HEK293 (cell line): ENCODE measurements at regions not wholly inside any gene's neighbourhood (a gene's known extent, or its start where the extent isn't known, plus 50 kb on each side); places are given as distances from the start of the nearest gene placed in this dataset.

ENCODE experiments used
- CTCF ChIA-PET: fragments of 350-600 bp; formaldehyde crosslinking; extraction: SDS; loops from one replicate; lab custom pipeline; 2021; ENCODE audit warnings: antibody characterized with exemption; lab: Yijun Ruan, JAX
- POLR2A ChIA-PET: fragments of 300-600 bp; formaldehyde crosslinking; extraction: SDS; loops from one replicate; lab custom pipeline; 2020; ENCODE audit warnings: antibody characterized with exemption, inconsistent platforms; lab: Yijun Ruan, JAX
- H3K27ac ChIP-seq: fragments of 200-500 bp; sonication (Bioruptor generic); 2 replicates; pipeline ENCODE4 v1.5.1; 2014; ENCODE audit warnings: low read depth, low read length, control low read depth, inconsistent platforms; ENCODE audit errors: extremely low read depth
- H3K36me3 ChIP-seq, 2 experiments: fragments of 200-500 bp in 1 of 2; sonication (Bioruptor generic) in 1 of 2; 1 replicate in 1 of 2; 2 replicates in 1 of 2; pipeline ENCODE4 v1.5.1; 2014 to 2017; ENCODE audit warnings: inconsistent platforms in 2 of 2, low read length in 2 of 2; ENCODE audit not compliant: control insufficient read depth in 2 of 2, insufficient read depth in 1 of 2
- H3K4me1 ChIP-seq: fragments of 200-500 bp; sonication (Bioruptor generic); 2 replicates; pipeline ENCODE4 v1.5.1; 2014; ENCODE audit warnings: mild to moderate bottlenecking, low read length, inconsistent platforms; ENCODE audit not compliant: control insufficient read depth, insufficient read depth
- H3K4me3 ChIP-seq: 2 replicates; pipeline ENCODE4 v1.5.1; 2011; ENCODE audit warnings: low read depth, mild to moderate bottlenecking, control low read depth, low read length, moderate library complexity
- H3K9me3 ChIP-seq: fragments of 200-500 bp; sonication (Bioruptor generic); 2 replicates; pipeline ENCODE4 v1.5.1; 2014; ENCODE audit warnings: low read depth, low read length, inconsistent platforms; ENCODE audit not compliant: control insufficient read depth, insufficient read depth
- CTCF ChIP-seq: fragments of 450-650 bp; formaldehyde crosslinking; IDR thresholded peaks from 2 replicates; pipeline ENCODE4 v1.5.1; 2016; ENCODE audit warnings: missing biosample characterization, missing genetic modification characterization
- YY2 ChIP-seq: fragments of 450-650 bp; formaldehyde crosslinking; IDR thresholded peaks from 2 replicates; pipeline ENCODE4 v1.5.1; 2016; ENCODE audit warnings: missing biosample characterization, missing genetic modification characterization
- ZFHX2 ChIP-seq: fragments of 450-650 bp; formaldehyde crosslinking; conservative IDR thresholded peaks from 2 replicates; pipeline ENCODE4 v1.5.1; 2016; ENCODE audit warnings: missing biosample characterization, missing genetic modification characterization
- ZFP41 ChIP-seq: fragments of 450-650 bp; formaldehyde crosslinking; IDR thresholded peaks from 2 replicates; pipeline ENCODE4 v1.5.1; 2016; ENCODE audit warnings: missing biosample characterization, missing genetic modification characterization, borderline replicate concordance
- ZNF133 ChIP-seq: fragments of 450-650 bp; formaldehyde crosslinking; IDR thresholded peaks from 2 replicates; pipeline ENCODE4 v1.5.1; 2016; ENCODE audit warnings: missing biosample characterization, missing genetic modification characterization
- ZNF16 ChIP-seq: fragments of 450-650 bp; formaldehyde crosslinking; IDR thresholded peaks from 2 replicates; pipeline ENCODE4 v1.5.1; 2016; ENCODE audit warnings: low read depth, missing biosample characterization, missing genetic modification characterization
- ZNF221 ChIP-seq: fragments of 450-650 bp; formaldehyde crosslinking; IDR thresholded peaks from 2 replicates; pipeline ENCODE4 v1.5.1; 2017; ENCODE audit warnings: missing biosample characterization, missing genetic modification characterization, borderline replicate concordance
- ZNF239 ChIP-seq: fragments of 450-650 bp; formaldehyde crosslinking; IDR thresholded peaks from 2 replicates; pipeline ENCODE4 v1.5.1; 2016; ENCODE audit warnings: missing biosample characterization, missing genetic modification characterization
- ZNF266 ChIP-seq: fragments of 450-650 bp; formaldehyde crosslinking; IDR thresholded peaks from 2 replicates; pipeline ENCODE4 v1.5.1; 2016; ENCODE audit warnings: missing biosample characterization, missing genetic modification characterization, low read depth
- ZNF274 ChIP-seq, 2 experiments: fragments of 200-500 bp in 1 of 2; fragments of 450-650 bp in 1 of 2; sonication (Bioruptor generic) in 1 of 2; formaldehyde crosslinking in 1 of 2; IDR thresholded peaks; 2 replicates each; pipeline versions ENCODE4 v1.5.1 to v1.6.1; 2014 to 2016; ENCODE audit warnings: borderline replicate concordance in 1 of 2, inconsistent platforms in 1 of 2, low read length in 1 of 2, missing biosample characterization in 1 of 2, missing genetic modification characterization in 1 of 2
- ZNF335 ChIP-seq: fragments of 450-650 bp; formaldehyde crosslinking; conservative IDR thresholded peaks from 2 replicates; pipeline ENCODE4 v1.5.1; 2016; ENCODE audit warnings: missing biosample characterization, missing genetic modification characterization
- ZNF449 ChIP-seq: fragments of 450-650 bp; formaldehyde crosslinking; IDR thresholded peaks from 2 replicates; pipeline ENCODE4 v1.5.1; 2017; ENCODE audit warnings: missing biosample characterization, mild to moderate bottlenecking, missing genetic modification characterization, moderate library complexity
- ZNF548 ChIP-seq: fragments of 450-650 bp; formaldehyde crosslinking; IDR thresholded peaks from 2 replicates; pipeline ENCODE4 v1.5.1; 2016; ENCODE audit warnings: missing biosample characterization, missing genetic modification characterization
- ZNF610 ChIP-seq: fragments of 450-650 bp; formaldehyde crosslinking; IDR thresholded peaks from 2 replicates; pipeline ENCODE4 v1.5.1; 2016; ENCODE audit warnings: missing biosample characterization, missing genetic modification characterization, borderline replicate concordance
- ZNF768 ChIP-seq: fragments of 450-650 bp; formaldehyde crosslinking; IDR thresholded peaks from 2 replicates; pipeline ENCODE4 v1.5.1; 2018; ENCODE audit warnings: missing biosample characterization, mild to moderate bottlenecking, missing genetic modification characterization
- ZSCAN4 ChIP-seq: fragments of 450-650 bp; formaldehyde crosslinking; IDR thresholded peaks from 2 replicates; pipeline ENCODE4 v1.5.1; 2017; ENCODE audit warnings: missing biosample characterization, missing genetic modification characterization

GRCh38 chr15:66897971-66898370, 167.4 kb upstream of the SMAD3 start:
- Histone ChIP-seq H3K36me3 (no peaks in the 10 kb centered on the region), H3K4me3 (no peak overlapping the region), H3K4me1 (no peaks in the 10 kb centered on the region), H3K9me3 (no peaks in the 10 kb centered on the region), H3K27ac (no peak overlapping the region)
- TF ChIP-seq ZNF274 (IDR thresholded peaks at IDR 0.05; ENCODE audit: low read length) (no peak), ZNF274 (tag by site-specific recombination; IDR thresholded peaks at IDR 0.05; ENCODE audit: borderline replicate concordance) (no peak), ZNF610 (no peak), ZNF239 (tag by site-specific recombination) (no peak), CTCF (tag by site-specific recombination) (no peak), ZNF266 (tag by site-specific recombination) (no peak), ZNF133 (tag by site-specific recombination) (no peak)
- ChIA-PET POLR2A (no interaction called here), CTCF (interaction anchor here (0.5 to 11.5 kb wide), 3 partner anchors 35 to 418 kb away, joined by 3 to 83 read pairs (median 5); no protein-coding TSS in a partner anchor)

- TF ChIP-seq ZNF548 (tag by site-specific recombination), result no peak
- no peak for TF ChIP-seq ZNF16 (tag by site-specific recombination)
- TF ChIP-seq ZNF768 (tag by site-specific recombination), result peak; percentile 44; the same call in 1 of the 2 replicates
- TF ChIP-seq ZSCAN4 (tag by site-specific recombination), result no peak
- no peak for TF ChIP-seq ZNF221
- H3K4me3 ChIP-seq, result no peak overlapping the region
- H3K4me1 ChIP-seq, result no peaks in the 10 kb centered on the region
- no peaks in the 10 kb centered on the region for H3K9me3 ChIP-seq
- H3K27ac ChIP-seq, result no peak overlapping the region
- ChIA-PET POLR2A (no interaction called here), CTCF (interaction anchor here (0.6 to 11.5 kb wide), 4 partner anchors 15 to 297 kb away, joined by 3 to 83 read pairs (median 4); no protein-coding TSS in a partner anchor)
- H3K36me3 ChIP-seq, result no peaks in the 10 kb centered on the region
Measured at GRCh38 chr15:66898656-66899386, 166.6 kb upstream of the SMAD3 start.

- no peaks in the 10 kb centered on the region for H3K9me3 ChIP-seq
- H3K4me1 ChIP-seq, result no peaks in the 10 kb centered on the region
- no peak overlapping the region for H3K27ac ChIP-seq
- CTCF ChIA-PET, result interaction anchor here (0.6 to 11.5 kb wide), 8 partner anchors 14 to 1013 kb away, joined by 3 to 83 read pairs (median 3); no protein-coding TSS in a partner anchor
- H3K4me3 ChIP-seq, result no peak overlapping the region
- TF ChIP-seq ZFP41 (tag by site-specific recombination) (no peak), ZFHX2 (tag by site-specific recombination) (peak; percentile 59), ZNF335 (tag by site-specific recombination) (0 out of 2 replicates have a peak, but pooled peaks have one; percentile 16), ZNF449 (no peak), YY2 (tag by site-specific recombination) (0 out of 2 replicates have a peak, but pooled peaks have one; percentile 40)
- TF ChIP-seq, all 188 proteins: peak for 3
- no peaks in the 10 kb centered on the region for H3K36me3 ChIP-seq
- POLR2A ChIA-PET, result no interaction called here
Measured at GRCh38 chr15:66899555-66900350, 165.6 kb upstream of the SMAD3 start.
